NOMO-1 treated with DMSO at 0.1 percent for 48 hours (cell line): ENCODE measurements at regions not wholly inside any gene's neighbourhood (a gene's known extent, or its start where the extent isn't known, plus 50 kb on each side); places are given as distances from the start of the nearest gene placed in this dataset.

Experiments
- DNase-seq: peaks from one replicate; lab custom pipeline; 2025; ENCODE audit not compliant: unreplicated experiment; lab: John Stamatoyannopoulos, UW

- DNase-seq: no peak
Measured at GRCh38 chr3:107100137-107100536, 277.1 kb upstream of the CCDC54 start.

- DNase-seq: no peak
Measured at GRCh38 chr3:107100573-107100972, 276.7 kb upstream of the CCDC54 start.

- DNase-seq: no peak
Measured at GRCh38 chr3:107103786-107104185, 273.5 kb upstream of the CCDC54 start.

GRCh38 chr3:107106316-107106715, 270.9 kb upstream of the CCDC54 start:
- no peak for DNase-seq

- no peak for DNase-seq
Measured at GRCh38 chr3:107106907-107107306, 270.3 kb upstream of the CCDC54 start.

- no peak for DNase-seq
Measured at GRCh38 chr3:107110596-107111305, 266.5 kb upstream of the CCDC54 start.

GRCh38 chr3:107111872-107112271, 265.4 kb upstream of the CCDC54 start:
- DNase-seq: no peak

- DNase-seq: no peak
Measured at GRCh38 chr3:107112356-107112755, 264.9 kb upstream of the CCDC54 start.

GRCh38 chr3:107116251-107116650, 261.0 kb upstream of the CCDC54 start:
- DNase-seq: no peak

GRCh38 chr3:107117156-107117555, 260.1 kb upstream of the CCDC54 start:
- no peak for DNase-seq

GRCh38 chr3:107117922-107118536, 259.2 kb upstream of the CCDC54 start:
- DNase-seq: peak; percentile 46

GRCh38 chr3:107124885-107125284, 252.4 kb upstream of the CCDC54 start:
- DNase-seq: no peak

GRCh38 chr3:107128946-107129345, 248.3 kb upstream of the CCDC54 start:
- no peak for DNase-seq

- no peak for DNase-seq
Measured at GRCh38 chr3:107130089-107130700, 247.0 kb upstream of the CCDC54 start.

- no peak for DNase-seq
Measured at GRCh38 chr3:107132674-107133073, 244.6 kb upstream of the CCDC54 start.

GRCh38 chr3:107133891-107134290, 243.3 kb upstream of the CCDC54 start:
- no peak for DNase-seq

- no peak for DNase-seq
Measured at GRCh38 chr3:107142171-107142570, 235.1 kb upstream of the CCDC54 start.

GRCh38 chr3:107142786-107143575, 234.3 kb upstream of the CCDC54 start:
- no peak for DNase-seq

GRCh38 chr3:107150675-107151074, 226.6 kb upstream of the CCDC54 start:
- no peak for DNase-seq

- no peak for DNase-seq
Measured at GRCh38 chr3:107153981-107154380, 223.3 kb upstream of the CCDC54 start.

- no peak for DNase-seq
Measured at GRCh38 chr3:107172411-107172810, 204.8 kb upstream of the CCDC54 start.

GRCh38 chr3:107184375-107184774, 192.9 kb upstream of the CCDC54 start:
- no peak for DNase-seq
